T-helper 2 cell treated with Interferon-gamma antibody and Interleukin-4, amounts not matched to agents 5 μg/mL and 100 μg/mL, for 36 hours (primary cell): ENCODE measurements at regions not wholly inside any gene's neighbourhood (a gene's known extent, or its start where the extent isn't known, plus 50 kb on each side); places are given as distances from the start of the nearest gene placed in this dataset.

Experiments used
- DNase-seq: peaks from one replicate; pipeline ENCODE4 v3.0.0; 2021; ENCODE audit warnings: low spot score
- H3K27ac Mint-ChIP-seq: one replicate; pipeline ENCODE4 v1.8.0; 2021; ENCODE audit warnings: mild to moderate bottlenecking, mixed read lengths
- H3K27me3 Mint-ChIP-seq: one replicate; pipeline ENCODE4 v1.8.0; 2021; ENCODE audit warnings: low read depth, mixed read lengths
- H3K36me3 Mint-ChIP-seq: one replicate; pipeline ENCODE4 v1.8.0; 2021; ENCODE audit warnings: low read depth, mixed read lengths
- H3K4me1 Mint-ChIP-seq: one replicate; pipeline ENCODE4 v1.8.0; 2021; ENCODE audit warnings: low read depth, mixed read lengths
- H3K4me3 Mint-ChIP-seq: one replicate; pipeline ENCODE4 v1.8.0; 2022; ENCODE audit warnings: mild to moderate bottlenecking, moderate library complexity, mixed read lengths
- H3K9me3 Mint-ChIP-seq: one replicate; pipeline ENCODE4 v1.8.0; 2021; ENCODE audit warnings: mixed read lengths

GRCh38 chr3:18295171-18295920 is 129.8 kb downstream of the SATB1 start:
- Mint-ChIP-seq H3K9me3 (peaks cover 29% of the 10 kb centered on the region), H3K36me3 (no peaks in the 10 kb centered on the region), H3K27ac (no peak overlapping the region), H3K27me3 (no peaks in the 10 kb centered on the region), H3K4me3 (no peak overlapping the region), H3K4me1 (no peaks in the 10 kb centered on the region)
- DNase-seq, result peak; percentile 20

DNA sequence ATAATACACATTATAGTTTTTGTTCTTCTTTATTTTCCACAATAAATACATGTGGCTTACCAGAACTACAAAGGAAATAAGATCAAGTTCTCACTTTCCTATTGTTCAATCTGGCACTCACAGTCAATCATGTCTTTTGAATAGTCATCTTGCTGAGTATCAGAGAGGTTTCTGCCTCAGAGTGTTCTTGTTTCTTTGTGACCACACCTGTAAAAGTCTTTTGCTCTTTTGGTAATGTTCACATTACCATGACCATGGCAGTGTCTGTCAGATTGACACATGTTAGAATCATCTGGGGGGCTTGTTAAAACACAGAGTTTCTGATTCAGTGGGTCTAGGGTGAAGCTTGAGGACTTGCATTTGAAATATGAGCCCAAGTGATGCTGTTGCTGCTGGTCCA is 135.0 kb downstream of the SATB1 start:
- H3K9me3 Mint-ChIP-seq, result no peaks in the 10 kb centered on the region
- peaks cover 2% of the 10 kb centered on the region for H3K27me3 Mint-ChIP-seq
- DNase-seq, result no peak
- H3K4me1 Mint-ChIP-seq, result no peaks in the 10 kb centered on the region
- H3K4me3 Mint-ChIP-seq, result no peak overlapping the region
- H3K36me3 Mint-ChIP-seq, result no peaks in the 10 kb centered on the region
- no peak overlapping the region for H3K27ac Mint-ChIP-seq

DNA sequence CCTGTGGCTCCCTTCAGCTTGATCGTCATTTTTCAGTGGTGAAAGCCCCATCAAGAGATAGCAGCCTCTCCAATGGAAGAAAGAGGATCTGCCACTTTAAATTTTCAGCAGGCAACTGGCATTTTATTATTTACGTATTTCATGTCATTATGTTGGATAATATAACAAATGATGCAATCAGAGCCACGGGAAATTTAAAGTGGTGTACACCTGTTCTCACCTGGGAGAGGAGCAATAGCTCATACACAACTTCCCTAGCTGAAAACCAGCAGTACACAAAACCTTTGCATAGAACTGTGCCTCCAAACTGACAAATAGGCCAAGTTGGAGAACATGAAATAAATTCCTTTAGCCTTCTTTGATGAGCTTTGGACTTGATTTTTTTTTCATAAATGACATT is 136.9 kb downstream of the SATB1 start:
- Mint-ChIP-seq H3K9me3 (no peaks in the 10 kb centered on the region), H3K4me3 (no peak overlapping the region), H3K27me3 (peaks cover 4% of the 10 kb centered on the region), H3K36me3 (no peaks in the 10 kb centered on the region), H3K27ac (no peak overlapping the region), H3K4me1 (no peaks in the 10 kb centered on the region)
- no peak for DNase-seq

DNA sequence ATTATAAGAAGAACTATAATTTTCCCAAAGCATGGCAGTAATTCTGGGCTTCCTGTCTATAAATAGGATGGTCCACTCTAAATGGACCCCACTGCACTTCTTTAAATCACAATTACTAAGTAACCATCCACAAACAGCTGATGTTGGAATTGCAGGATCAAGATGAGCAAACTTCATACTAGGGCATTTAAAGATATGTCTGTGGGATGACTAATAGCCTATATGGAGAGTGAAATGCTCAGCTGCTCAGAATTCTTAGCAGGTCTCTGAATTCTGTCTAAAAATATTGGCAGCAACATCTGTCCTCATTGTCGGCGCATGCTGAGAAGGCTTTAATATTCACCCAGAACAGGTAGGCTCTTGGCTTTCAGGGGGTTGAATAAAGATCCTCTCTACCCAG is 140.4 kb downstream of the SATB1 start:
- Mint-ChIP-seq H3K4me1 (no peaks in the 10 kb centered on the region), H3K9me3 (no peaks in the 10 kb centered on the region), H3K27me3 (peaks cover 16% of the 10 kb centered on the region), H3K36me3 (no peaks in the 10 kb centered on the region), H3K4me3 (no peak overlapping the region), H3K27ac (no peak overlapping the region)
- no peak for DNase-seq

DNA sequence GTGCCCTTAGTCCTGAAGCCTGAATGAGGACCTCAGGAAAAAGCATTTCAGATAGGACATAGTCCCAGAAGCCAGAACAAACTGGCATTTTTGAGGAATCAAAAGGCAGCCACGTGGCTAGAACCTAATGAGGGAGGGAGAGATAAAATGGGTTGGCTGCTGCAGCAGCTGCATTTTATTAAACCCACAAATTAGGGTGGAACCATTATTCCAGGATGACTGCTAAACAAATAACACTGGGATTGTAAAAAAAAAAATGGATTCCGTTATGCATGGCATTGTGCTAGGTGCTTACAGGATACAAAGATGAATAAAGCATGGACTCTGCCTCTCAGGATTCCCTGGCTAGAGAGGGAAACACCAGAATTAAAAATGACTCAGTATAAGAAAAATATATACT is 141.5 kb downstream of the SATB1 start:
- H3K27me3 Mint-ChIP-seq, result peaks cover 16% of the 10 kb centered on the region
- no peaks in the 10 kb centered on the region for H3K36me3 Mint-ChIP-seq
- H3K4me1 Mint-ChIP-seq, result no peaks in the 10 kb centered on the region
- no peak for DNase-seq
- no peak overlapping the region for H3K27ac Mint-ChIP-seq
- H3K4me3 Mint-ChIP-seq, result no peak overlapping the region
- no peaks in the 10 kb centered on the region for H3K9me3 Mint-ChIP-seq

GRCh38 chr3:18282507-18282906 is 142.6 kb downstream of the SATB1 start:
- no peak for DNase-seq
- H3K27me3 Mint-ChIP-seq, result peaks cover 16% of the 10 kb centered on the region
- no peak overlapping the region for H3K27ac Mint-ChIP-seq
- H3K4me3 Mint-ChIP-seq, result no peak overlapping the region
- H3K4me1 Mint-ChIP-seq, result no peaks in the 10 kb centered on the region
- H3K9me3 Mint-ChIP-seq, result no peaks in the 10 kb centered on the region
- no peaks in the 10 kb centered on the region for H3K36me3 Mint-ChIP-seq

- Mint-ChIP-seq H3K4me3 (no peak overlapping the region), H3K27ac (no peak overlapping the region), H3K9me3 (no peaks in the 10 kb centered on the region), H3K27me3 (peaks cover 14% of the 10 kb centered on the region), H3K4me1 (no peaks in the 10 kb centered on the region), H3K36me3 (no peaks in the 10 kb centered on the region)
- DNase-seq, result no peak
These were observed 145.9 kb downstream of the SATB1 start for GRCh38 chr3:18279226-18279737.

- Mint-ChIP-seq H3K36me3 (no peaks in the 10 kb centered on the region), H3K4me1 (no peaks in the 10 kb centered on the region), H3K27me3 (peaks cover 9% of the 10 kb centered on the region), H3K4me3 (no peak overlapping the region), H3K9me3 (no peaks in the 10 kb centered on the region), H3K27ac (no peak overlapping the region)
- no peak for DNase-seq
These were observed 160.3 kb downstream of the SATB1 start for GRCh38 chr3:18264853-18265252.

DNA sequence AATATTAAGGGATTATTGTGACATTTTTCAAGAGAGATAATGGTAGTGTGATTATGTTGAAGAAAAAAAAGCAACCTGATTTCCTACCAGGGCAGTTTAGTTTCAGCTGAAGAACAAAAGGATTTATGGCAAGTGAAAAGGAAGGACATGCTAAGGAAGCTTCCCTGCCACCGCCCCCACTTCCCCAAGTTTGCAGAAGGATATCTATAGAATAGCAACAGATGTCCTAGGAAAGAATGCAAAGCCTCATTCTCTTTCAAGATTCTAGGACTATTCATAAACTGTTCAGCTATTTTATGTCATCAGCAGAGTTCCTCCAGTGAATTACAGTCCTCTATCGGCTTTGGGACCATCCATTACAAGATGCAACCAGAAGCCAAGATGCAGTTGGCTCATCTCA is 160.8 kb downstream of the SATB1 start:
- H3K9me3 Mint-ChIP-seq, result no peaks in the 10 kb centered on the region
- peaks cover 9% of the 10 kb centered on the region for H3K27me3 Mint-ChIP-seq
- no peaks in the 10 kb centered on the region for H3K36me3 Mint-ChIP-seq
- no peak overlapping the region for H3K27ac Mint-ChIP-seq
- no peak overlapping the region for H3K4me3 Mint-ChIP-seq
- no peaks in the 10 kb centered on the region for H3K4me1 Mint-ChIP-seq
- DNase-seq, result no peak

GRCh38 chr3:18258492-18258891 is 166.6 kb downstream of the SATB1 start:
- Mint-ChIP-seq H3K4me3 (no peak overlapping the region), H3K36me3 (no peaks in the 10 kb centered on the region), H3K27ac (no peak overlapping the region), H3K9me3 (no peaks in the 10 kb centered on the region), H3K4me1 (no peaks in the 10 kb centered on the region), H3K27me3 (peaks cover 9% of the 10 kb centered on the region)
- no peak for DNase-seq

GRCh38 chr3:18252578-18252977 is 172.6 kb downstream of the SATB1 start:
- Mint-ChIP-seq H3K27ac (no peak overlapping the region), H3K4me3 (no peak overlapping the region), H3K36me3 (no peaks in the 10 kb centered on the region), H3K4me1 (peaks cover 1% of the 10 kb centered on the region), H3K27me3 (peaks cover 15% of the 10 kb centered on the region), H3K9me3 (no peaks in the 10 kb centered on the region)
- no peak for DNase-seq

DNA sequence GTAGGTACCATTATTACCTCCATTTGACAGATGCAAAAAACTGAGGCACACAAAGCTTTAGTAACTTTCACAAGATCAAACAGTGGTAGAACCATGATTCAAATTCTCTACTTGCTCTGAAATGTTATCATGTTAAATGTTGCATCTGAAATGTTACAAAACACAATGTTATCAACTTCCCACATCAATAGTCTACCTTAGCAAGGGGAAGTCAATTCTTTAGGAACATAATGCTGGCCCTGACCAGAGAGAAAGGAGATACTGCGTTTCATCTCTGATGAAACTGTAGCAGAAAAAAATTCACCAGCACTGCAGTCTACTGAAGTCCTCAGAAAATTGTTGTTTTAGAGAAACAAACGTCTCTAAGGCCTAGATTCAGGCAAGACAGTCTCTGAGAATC is 174.1 kb downstream of the SATB1 start:
- DNase-seq, result no peak
- no peak overlapping the region for H3K27ac Mint-ChIP-seq
- H3K27me3 Mint-ChIP-seq, result peaks cover 15% of the 10 kb centered on the region
- no peak overlapping the region for H3K4me3 Mint-ChIP-seq
- H3K4me1 Mint-ChIP-seq, result peaks cover 5% of the 10 kb centered on the region
- no peaks in the 10 kb centered on the region for H3K9me3 Mint-ChIP-seq
- H3K36me3 Mint-ChIP-seq, result no peaks in the 10 kb centered on the region

DNA sequence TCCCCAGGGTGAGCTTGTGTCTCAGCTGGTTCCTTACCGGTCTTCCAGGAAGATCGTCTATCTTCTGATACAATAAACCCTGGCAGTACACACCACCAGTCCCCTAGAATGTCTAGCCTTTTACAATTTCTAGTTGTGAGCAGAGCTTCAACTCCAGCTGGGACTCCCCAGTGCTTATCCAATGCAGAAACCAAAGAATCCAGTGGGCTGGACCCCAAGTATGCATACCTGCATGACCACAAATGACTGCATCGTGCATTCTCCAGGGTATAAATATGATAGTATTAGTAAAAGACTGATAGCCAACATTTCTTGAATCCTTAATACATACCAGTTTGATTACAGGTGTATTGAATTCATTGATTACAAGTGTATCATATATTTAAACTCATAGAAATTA is 176.0 kb downstream of the SATB1 start:
- DNase-seq, result no peak
- Mint-ChIP-seq H3K9me3 (no peaks in the 10 kb centered on the region), H3K27ac (no peak overlapping the region), H3K27me3 (peaks cover 9% of the 10 kb centered on the region), H3K4me1 (peaks cover 8% of the 10 kb centered on the region), H3K36me3 (no peaks in the 10 kb centered on the region), H3K4me3 (no peak overlapping the region)

- Mint-ChIP-seq H3K4me1 (peaks cover 8% of the 10 kb centered on the region), H3K36me3 (no peaks in the 10 kb centered on the region), H3K27ac (no peak overlapping the region), H3K9me3 (no peaks in the 10 kb centered on the region), H3K4me3 (no peak overlapping the region), H3K27me3 (peaks cover 9% of the 10 kb centered on the region)
- no peak for DNase-seq
These were observed 177.3 kb downstream of the SATB1 start for GRCh38 chr3:18247776-18248310.
